Neural cell (in vitro differentiated cells): ENCODE measurements at regions not wholly inside any gene's neighbourhood (a gene's known extent, or its start where the extent isn't known, plus 50 kb on each side); places are given as distances from the start of the nearest gene placed in this dataset.

ENCODE experiments used
- H2AFZ ChIP-seq: fragments of 200-600, 300-800 bp; sonication (generic), shearing (Covaris generic); 2 replicates; pipeline ENCODE4 v1.6.0; 2014; ENCODE audit warnings: low read depth, mild to moderate bottlenecking, antibody characterized with exemption, low read length, moderate library complexity
- H3F3A ChIP-seq: fragments of 200-600 bp; shearing (Covaris generic); 2 replicates; pipeline ENCODE4 v1.6.1; 2016; ENCODE audit warnings: mild to moderate bottlenecking, moderate library complexity, mixed read lengths, antibody characterized with exemption, low read length; ENCODE audit not compliant: insufficient read depth, poor library complexity, severe bottlenecking
- H3K27ac ChIP-seq: fragments of 200-600, 300-800 bp; sonication (generic), shearing (Covaris generic); 2 replicates; pipeline ENCODE4 v1.5.1; 2014; ENCODE audit warnings: mild to moderate bottlenecking, low read length, moderate library complexity
- H3K27me3 ChIP-seq: fragments of 300-800, 200-600 bp; sonication (generic), shearing (Covaris generic); 2 replicates; pipeline ENCODE4 v1.6.0; 2014; ENCODE audit warnings: mild to moderate bottlenecking, low read depth, low read length, moderate library complexity; ENCODE audit not compliant: insufficient read depth
- H3K36me3 ChIP-seq: fragments of 300-800, 200-600 bp; sonication (generic), shearing (Covaris generic); 2 replicates; pipeline ENCODE4 v1.5.1; 2014; ENCODE audit warnings: mild to moderate bottlenecking, antibody characterized with exemption, low read length, moderate library complexity; ENCODE audit not compliant: insufficient read depth
- H3K4me2 ChIP-seq: fragments of 300-800, 200-600 bp; sonication (generic), shearing (Covaris generic); 2 replicates; pipeline ENCODE4 v1.6.0; 2014; ENCODE audit warnings: mild to moderate bottlenecking, low read length
- H3K4me3 ChIP-seq: fragments of 300-800, 200-600 bp; sonication (generic), shearing (Covaris generic); 2 replicates; pipeline ENCODE4 v1.5.1; 2014; ENCODE audit warnings: mild to moderate bottlenecking, low read length, moderate library complexity
- H3K79me2 ChIP-seq: fragments of 200-600 bp; shearing (Covaris generic); replicated peaks from 2 replicates; pipeline ENCODE4 v1.6.0; 2014; ENCODE audit warnings: mild to moderate bottlenecking, low read length, moderate library complexity; ENCODE audit not compliant: insufficient read depth
- H3K9ac ChIP-seq: fragments of 300-800, 200-600 bp; sonication (generic), shearing (Covaris generic); 2 replicates; pipeline ENCODE4 v1.6.1; 2016; ENCODE audit warnings: mild to moderate bottlenecking, low read length, mixed read lengths
- H3K9me2 ChIP-seq: fragments of 200-600 bp; shearing (Covaris generic); 2 replicates; pipeline ENCODE4 v1.6.1; 2016; ENCODE audit warnings: mild to moderate bottlenecking, low read length, mixed read lengths; ENCODE audit not compliant: insufficient read depth
- H3K9me3 ChIP-seq: fragments of 200-600, 300-800 bp; sonication (generic), shearing (Covaris generic); 2 replicates; pipeline ENCODE4 v1.6.1; 2016; ENCODE audit warnings: mild to moderate bottlenecking, mixed run types, low read length, moderate library complexity, mixed read lengths
- H4K20me1 ChIP-seq: fragments of 200-600 bp; shearing (Covaris generic); 2 replicates; pipeline ENCODE4 v1.6.1; 2016; ENCODE audit warnings: mild to moderate bottlenecking, mixed run types; ENCODE audit not compliant: insufficient read depth
- EP300 ChIP-seq: fragments of 450-650 bp; conservative IDR thresholded peaks from 2 replicates; pipeline ENCODE4 v1.6.1; 2014; ENCODE audit warnings: antibody characterized with exemption, mild to moderate bottlenecking, moderate library complexity; ENCODE audit not compliant: poor library complexity, severe bottlenecking
- EZH2 ChIP-seq: fragments of 200-600, 300-800 bp; shearing (Covaris generic), sonication (generic); IDR thresholded peaks from 2 replicates; pipeline ENCODE4 v1.6.1; 2014; ENCODE audit warnings: antibody characterized with exemption, low read length, borderline replicate concordance, mild to moderate bottlenecking; ENCODE audit not compliant: insufficient read depth, poor library complexity, severe bottlenecking
- MXI1 ChIP-seq: fragments of 450-650 bp; conservative IDR thresholded peaks from 2 replicates; pipeline ENCODE4 v1.6.1; 2014; ENCODE audit warnings: antibody characterized with exemption, mild to moderate bottlenecking; ENCODE audit not compliant: poor library complexity, severe bottlenecking
- POLR2AphosphoS5 ChIP-seq: IDR thresholded peaks from 2 replicates; pipeline ENCODE4 v1.6.1; 2012
- RAD21 ChIP-seq: fragments of 450-650 bp; conservative IDR thresholded peaks from 2 replicates; pipeline ENCODE4 v1.6.1; 2014; ENCODE audit warnings: antibody characterized with exemption, mild to moderate bottlenecking, moderate library complexity
- SMC3 ChIP-seq: fragments of 450-650 bp; conservative IDR thresholded peaks from 2 replicates; pipeline ENCODE4 v1.6.1; 2014; ENCODE audit warnings: antibody characterized with exemption, mild to moderate bottlenecking, moderate library complexity; ENCODE audit not compliant: poor library complexity
- TAF1 ChIP-seq: IDR thresholded peaks from 2 replicates; pipeline ENCODE4 v1.6.1; 2012; ENCODE audit warnings: low read depth
- TF ChIP-seq, protein P1 (sequence below): IDR thresholded peaks from 2 replicates; pipeline ENCODE4 v1.6.1; 2012; ENCODE audit warnings: borderline replicate concordance
- TF ChIP-seq, protein P2 (sequence below): fragments of 450-650 bp; IDR thresholded peaks from 2 replicates; pipeline ENCODE4 v1.5.1; 2014; ENCODE audit warnings: antibody characterized with exemption, mild to moderate bottlenecking, moderate library complexity; ENCODE audit not compliant: poor library complexity, severe bottlenecking

DNA sequence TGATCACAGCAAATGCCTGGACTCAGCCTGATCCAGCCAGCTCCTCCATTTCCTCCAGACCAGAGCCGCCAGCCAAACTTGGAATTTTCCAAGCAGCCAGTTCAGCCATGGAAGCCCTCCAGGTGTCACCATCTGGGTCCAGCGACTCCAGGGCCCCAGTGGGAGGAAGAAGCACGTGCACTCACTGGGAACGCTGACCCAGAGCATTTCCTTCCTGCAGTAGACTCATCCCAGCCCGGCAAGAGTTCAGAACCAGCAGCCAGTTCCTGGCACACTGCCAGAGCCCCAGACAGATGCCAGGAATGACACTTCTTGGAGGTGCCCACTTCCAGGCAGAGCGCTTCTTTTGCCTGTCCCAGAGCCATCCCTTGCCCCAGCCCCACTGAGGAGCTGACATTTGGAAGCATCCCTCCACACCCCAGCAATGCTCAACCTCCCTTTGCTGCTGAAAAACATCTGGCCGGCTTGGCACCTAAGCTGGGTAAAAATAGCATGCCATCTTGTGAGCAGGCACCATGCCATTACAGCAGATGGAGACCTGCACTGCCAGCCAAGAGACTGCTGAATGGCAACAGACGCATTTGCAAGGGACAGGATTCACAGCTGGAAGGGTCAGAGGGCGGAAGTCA is 460.3 kb upstream of the PROK2 start (continued):
- TF ChIP-seq, protein P1, sequence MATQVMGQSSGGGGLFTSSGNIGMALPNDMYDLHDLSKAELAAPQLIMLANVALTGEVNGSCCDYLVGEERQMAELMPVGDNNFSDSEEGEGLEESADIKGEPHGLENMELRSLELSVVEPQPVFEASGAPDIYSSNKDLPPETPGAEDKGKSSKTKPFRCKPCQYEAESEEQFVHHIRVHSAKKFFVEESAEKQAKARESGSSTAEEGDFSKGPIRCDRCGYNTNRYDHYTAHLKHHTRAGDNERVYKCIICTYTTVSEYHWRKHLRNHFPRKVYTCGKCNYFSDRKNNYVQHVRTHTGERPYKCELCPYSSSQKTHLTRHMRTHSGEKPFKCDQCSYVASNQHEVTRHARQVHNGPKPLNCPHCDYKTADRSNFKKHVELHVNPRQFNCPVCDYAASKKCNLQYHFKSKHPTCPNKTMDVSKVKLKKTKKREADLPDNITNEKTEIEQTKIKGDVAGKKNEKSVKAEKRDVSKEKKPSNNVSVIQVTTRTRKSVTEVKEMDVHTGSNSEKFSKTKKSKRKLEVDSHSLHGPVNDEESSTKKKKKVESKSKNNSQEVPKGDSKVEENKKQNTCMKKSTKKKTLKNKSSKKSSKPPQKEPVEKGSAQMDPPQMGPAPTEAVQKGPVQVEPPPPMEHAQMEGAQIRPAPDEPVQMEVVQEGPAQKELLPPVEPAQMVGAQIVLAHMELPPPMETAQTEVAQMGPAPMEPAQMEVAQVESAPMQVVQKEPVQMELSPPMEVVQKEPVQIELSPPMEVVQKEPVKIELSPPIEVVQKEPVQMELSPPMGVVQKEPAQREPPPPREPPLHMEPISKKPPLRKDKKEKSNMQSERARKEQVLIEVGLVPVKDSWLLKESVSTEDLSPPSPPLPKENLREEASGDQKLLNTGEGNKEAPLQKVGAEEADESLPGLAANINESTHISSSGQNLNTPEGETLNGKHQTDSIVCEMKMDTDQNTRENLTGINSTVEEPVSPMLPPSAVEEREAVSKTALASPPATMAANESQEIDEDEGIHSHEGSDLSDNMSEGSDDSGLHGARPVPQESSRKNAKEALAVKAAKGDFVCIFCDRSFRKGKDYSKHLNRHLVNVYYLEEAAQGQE = no peak

DNA sequence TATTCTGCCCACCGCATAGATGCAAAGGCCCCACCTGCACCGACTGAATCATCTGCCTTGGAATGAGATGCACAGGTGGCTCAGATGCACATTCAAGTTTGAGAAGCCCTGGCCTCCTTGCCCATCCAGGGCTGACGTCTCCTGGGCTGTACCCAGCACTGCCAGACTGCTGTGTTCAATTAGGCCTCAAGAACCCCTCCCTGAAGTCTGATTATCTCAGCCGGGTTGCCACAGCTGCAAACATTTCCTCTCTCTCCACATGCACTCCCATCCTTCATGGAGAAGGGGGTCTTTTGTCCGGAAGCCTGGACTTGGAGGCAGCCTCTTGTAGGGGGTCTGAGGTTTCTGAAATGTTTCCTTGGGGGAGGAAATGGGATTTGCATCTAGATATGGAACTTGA is 459.4 kb upstream of the PROK2 start:
- Histone ChIP-seq H3K27me3 (no peaks in the 10 kb centered on the region), H3K4me2 (no peak overlapping the region), H3K9me2 (no peaks in the 10 kb centered on the region), H3K4me3 (no peak overlapping the region), H3F3A (no peaks in the 10 kb centered on the region), H4K20me1 (no peaks in the 10 kb centered on the region), H3K36me3 (no peaks in the 10 kb centered on the region), H3K9ac (no peak overlapping the region), H2AFZ (no peak overlapping the region), H3K27ac (no peak overlapping the region), H3K9me3 (no peaks in the 10 kb centered on the region), H3K79me2 (no peaks in the 10 kb centered on the region)
- TF ChIP-seq RAD21 = no peak
- TF ChIP-seq, protein P1 = no peak
- TF ChIP-seq POLR2AphosphoS5 = no peak
- TF ChIP-seq EZH2 = no peak
- no peak for TF ChIP-seq EP300
- no peak for TF ChIP-seq TAF1
- no peak for TF ChIP-seq SMC3
- TF ChIP-seq MXI1 = no peak
- TF ChIP-seq, protein P2, sequence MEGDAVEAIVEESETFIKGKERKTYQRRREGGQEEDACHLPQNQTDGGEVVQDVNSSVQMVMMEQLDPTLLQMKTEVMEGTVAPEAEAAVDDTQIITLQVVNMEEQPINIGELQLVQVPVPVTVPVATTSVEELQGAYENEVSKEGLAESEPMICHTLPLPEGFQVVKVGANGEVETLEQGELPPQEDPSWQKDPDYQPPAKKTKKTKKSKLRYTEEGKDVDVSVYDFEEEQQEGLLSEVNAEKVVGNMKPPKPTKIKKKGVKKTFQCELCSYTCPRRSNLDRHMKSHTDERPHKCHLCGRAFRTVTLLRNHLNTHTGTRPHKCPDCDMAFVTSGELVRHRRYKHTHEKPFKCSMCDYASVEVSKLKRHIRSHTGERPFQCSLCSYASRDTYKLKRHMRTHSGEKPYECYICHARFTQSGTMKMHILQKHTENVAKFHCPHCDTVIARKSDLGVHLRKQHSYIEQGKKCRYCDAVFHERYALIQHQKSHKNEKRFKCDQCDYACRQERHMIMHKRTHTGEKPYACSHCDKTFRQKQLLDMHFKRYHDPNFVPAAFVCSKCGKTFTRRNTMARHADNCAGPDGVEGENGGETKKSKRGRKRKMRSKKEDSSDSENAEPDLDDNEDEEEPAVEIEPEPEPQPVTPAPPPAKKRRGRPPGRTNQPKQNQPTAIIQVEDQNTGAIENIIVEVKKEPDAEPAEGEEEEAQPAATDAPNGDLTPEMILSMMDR = no peak
